H9 (cell line): ENCODE measurements at regions not wholly inside any gene's neighbourhood (a gene's known extent, or its start where the extent isn't known, plus 50 kb on each side); places are given as distances from the start of the nearest gene placed in this dataset.

Experiments
- DNase-seq: peaks from one replicate; pipeline ENCODE4 v3.0.0-alpha.2; 2017
- H2AFZ ChIP-seq: one replicate; pipeline ENCODE4 v1.6.1; 2013; ENCODE audit warnings: mild to moderate bottlenecking, low read length, control low read depth, moderate library complexity
- H2AK5ac ChIP-seq: 2 replicates; pipeline ENCODE4 v1.6.1; 2013; ENCODE audit warnings: low read length, control low read depth, mixed read lengths; ENCODE audit not compliant: insufficient read length
- H2BK120ac ChIP-seq: one replicate; pipeline ENCODE4 v1.6.1; 2013; ENCODE audit warnings: low read depth, mild to moderate bottlenecking, low read length, control low read depth, inconsistent platforms; ENCODE audit not compliant: poor library complexity, severe bottlenecking
- H2BK12ac ChIP-seq: 2 replicates; pipeline ENCODE4 v1.6.1; 2013; ENCODE audit warnings: low read length, control low read depth, mixed read lengths, low read depth; ENCODE audit not compliant: insufficient read length
- H2BK15ac ChIP-seq: 2 replicates; pipeline ENCODE4 v1.6.1; 2013; ENCODE audit warnings: low read depth, low read length, control low read depth
- H2BK20ac ChIP-seq: one replicate; pipeline ENCODE4 v1.6.1; 2013; ENCODE audit warnings: low read depth, mild to moderate bottlenecking, low read length, control low read depth, inconsistent platforms; ENCODE audit not compliant: poor library complexity, severe bottlenecking
- H2BK5ac ChIP-seq: 2 replicates; pipeline ENCODE4 v1.6.1; 2013; ENCODE audit warnings: low read length, control low read depth, mixed read lengths; ENCODE audit not compliant: insufficient read length
- H3K14ac ChIP-seq: 2 replicates; pipeline ENCODE4 v1.6.1; 2013; ENCODE audit warnings: low read length, control low read depth; ENCODE audit not compliant: insufficient read depth
- H3K18ac ChIP-seq: 2 replicates; pipeline ENCODE4 v1.6.1; 2013; ENCODE audit warnings: low read depth, mild to moderate bottlenecking, mixed read lengths, low read length, control low read depth; ENCODE audit not compliant: insufficient read length
- H3K23ac ChIP-seq: 2 replicates; pipeline ENCODE4 v1.6.1; 2013; ENCODE audit warnings: low read length, control low read depth, mixed read lengths, low read depth; ENCODE audit not compliant: insufficient read length
- H3K23me2 ChIP-seq: 2 replicates; pipeline ENCODE4 v1.6.1; 2013; ENCODE audit warnings: low read depth, mild to moderate bottlenecking, mixed read lengths, low read length, control low read depth; ENCODE audit not compliant: insufficient read length, poor library complexity, severe bottlenecking
- H3K27ac ChIP-seq: 2 replicates; pipeline ENCODE4 v1.5.1; 2013; ENCODE audit warnings: low read length, control low read depth, mixed read lengths, low read depth; ENCODE audit not compliant: insufficient read length
- H3K27me3 ChIP-seq: 2 replicates; pipeline ENCODE4 v1.6.1; 2013; ENCODE audit warnings: low read length, control low read depth, inconsistent platforms; ENCODE audit not compliant: insufficient read depth
- H3K4ac ChIP-seq: 2 replicates; pipeline ENCODE4 v1.6.1; 2013; ENCODE audit warnings: low read depth, mild to moderate bottlenecking, control low read depth, inconsistent platforms, low read length, moderate library complexity
- H3K4me1 ChIP-seq: 2 replicates; pipeline ENCODE4 v1.6.1; 2013; ENCODE audit warnings: low read length, control low read depth, inconsistent platforms; ENCODE audit not compliant: insufficient read depth
- H3K4me2 ChIP-seq: 2 replicates; pipeline ENCODE4 v1.6.1; 2013; ENCODE audit warnings: low read length, control low read depth, mixed read lengths; ENCODE audit not compliant: insufficient read length, insufficient read depth
- H3K56ac ChIP-seq: 2 replicates; pipeline ENCODE4 v1.6.1; 2013; ENCODE audit warnings: low read depth, mild to moderate bottlenecking, mixed read lengths, low read length, control low read depth; ENCODE audit not compliant: insufficient read length
- H3K79me1 ChIP-seq: 2 replicates; pipeline ENCODE4 v1.6.1; 2013; ENCODE audit warnings: low read depth, mild to moderate bottlenecking, moderate library complexity, low read length, control low read depth, inconsistent platforms; ENCODE audit not compliant: insufficient read depth, poor library complexity, severe bottlenecking
- H3K79me2 ChIP-seq: 2 replicates; pipeline ENCODE4 v1.6.1; 2013; ENCODE audit warnings: low read length, control low read depth, inconsistent platforms; ENCODE audit not compliant: insufficient read depth
- H3K9ac ChIP-seq: 2 replicates; pipeline ENCODE4 v1.6.1; 2013; ENCODE audit warnings: low read length, control low read depth, mixed read lengths; ENCODE audit not compliant: insufficient read length; ENCODE audit errors: extremely low read depth
- H3K9me3 ChIP-seq: one replicate; pipeline ENCODE4 v1.6.1; 2013; ENCODE audit warnings: low read depth, low read length, inconsistent platforms; ENCODE audit not compliant: control insufficient read depth
- H3T11ph ChIP-seq: one replicate; pipeline ENCODE4 v1.6.1; 2013; ENCODE audit warnings: mild to moderate bottlenecking, low read length, control low read depth, inconsistent platforms
- H4K20me1 ChIP-seq: one replicate; pipeline ENCODE4 v1.6.1; 2013; ENCODE audit not compliant: control insufficient read depth, insufficient read length, insufficient read depth
- H4K5ac ChIP-seq: 2 replicates; pipeline ENCODE4 v1.6.1; 2013; ENCODE audit warnings: low read depth, mild to moderate bottlenecking, mixed read lengths, low read length, control low read depth; ENCODE audit not compliant: insufficient read length
- H4K8ac ChIP-seq: replicated peaks from 2 replicates; pipeline ENCODE4 v1.6.1; 2013; ENCODE audit warnings: low read length, control low read depth, mixed read lengths, low read depth; ENCODE audit not compliant: insufficient read length
- H4K91ac ChIP-seq: 2 replicates; pipeline ENCODE4 v1.6.1; 2013; ENCODE audit warnings: low read depth, mild to moderate bottlenecking, moderate library complexity, mixed read lengths, low read length, control low read depth; ENCODE audit not compliant: insufficient read length
- H3K27ac Mint-ChIP-seq, 3 experiments: 2 replicates in 2 of 3; 3 replicates in 1 of 3; pipeline ENCODE4 v1.8.0; 2020 to 2021; ENCODE audit warnings: mixed read lengths in 3 of 3, mild to moderate bottlenecking in 1 of 3, moderate library complexity in 1 of 3
- H3K27me3 Mint-ChIP-seq: 2 replicates; pipeline ENCODE4 v1.8.0; 2021; ENCODE audit warnings: low read depth, mild to moderate bottlenecking, moderate library complexity, mixed read lengths
- H3K36me3 Mint-ChIP-seq, 3 experiments: 2 replicates in 2 of 3; 3 replicates in 1 of 3; pipeline ENCODE4 v1.8.0; 2020 to 2021; ENCODE audit warnings: low read depth in 3 of 3, mixed read lengths in 3 of 3; ENCODE audit not compliant: insufficient read depth in 1 of 3
- H3K4me1 Mint-ChIP-seq, 2 experiments: 2 replicates each; pipeline ENCODE4 v1.8.0; 2020; ENCODE audit warnings: mixed read lengths in 2 of 2
- H3K4me3 Mint-ChIP-seq, 2 experiments: 2 replicates in 1 of 2; 3 replicates in 1 of 2; pipeline ENCODE4 v1.8.0; 2020 to 2021; ENCODE audit warnings: mild to moderate bottlenecking in 2 of 2, mixed read lengths in 2 of 2, moderate library complexity in 1 of 2
- H3K9me3 Mint-ChIP-seq, 2 experiments: 2 replicates in 1 of 2; 3 replicates in 1 of 2; pipeline ENCODE4 v1.8.0; 2020; ENCODE audit warnings: mild to moderate bottlenecking in 2 of 2, mixed read lengths in 2 of 2, moderate library complexity in 1 of 2
- CTCF ChIP-seq: fragments of 200-600 bp; sonication (generic); conservative IDR thresholded peaks from 3 replicates; pipeline ENCODE4 v1.8.0; 2021; ENCODE audit warnings: antibody characterized with exemption, mild to moderate bottlenecking
- WGBS: extraction: QIAGEN DNeasy Blood & Tissue Kit; methylation state at CpG from one replicate; pipeline ENCODE4 v1.1.7; 2013; ENCODE audit warnings: missing lambda C conversion rate, low lambda C conversion rate, mixed read lengths; ENCODE audit not compliant: insufficient read length; ENCODE audit errors: extremely low coverage; 5-methylcytosine and 5-hydroxymethylcytosine counted together

GRCh38 chrX:28351801-28352200 lies 235.4 kb upstream of the IL1RAPL1 start:
- DNase-seq, result no peak
- Histone ChIP-seq H3K14ac (no peak overlapping the region), H3K18ac (no peak overlapping the region), H3K27me3 (no peaks in the 10 kb centered on the region), H3K79me2 (no peaks in the 10 kb centered on the region), H4K91ac (no peak overlapping the region), H2AK5ac (no peak overlapping the region), H2AFZ (no peak overlapping the region), H3K9ac (no peak overlapping the region), H3K27ac (no peak overlapping the region), H3K56ac (no peak overlapping the region), H2BK120ac (no peak overlapping the region), H2BK5ac (no peak overlapping the region), H3K23me2 (no peaks in the 10 kb centered on the region), H3K4ac (no peak overlapping the region), H3K4me2 (no peak overlapping the region), H4K20me1 (no peaks in the 10 kb centered on the region), H2BK15ac (no peak overlapping the region), H4K8ac (no peak overlapping the region), H3K4me1 (no peaks in the 10 kb centered on the region), H3K79me1 (no peaks in the 10 kb centered on the region), H3T11ph (no peak overlapping the region), H3K9me3 (no peaks in the 10 kb centered on the region), H4K5ac (no peak overlapping the region), H2BK12ac (no peak overlapping the region), H2BK20ac (no peak overlapping the region), H3K23ac (no peak overlapping the region)
- Mint-ChIP-seq H3K27ac (no peak overlapping the region), H3K4me1 (peaks cover 4 to 13% of the 10 kb centered on the region in 2 experiments; a peak in 3 of 4 replicates), H3K9me3 (peaks cover 0 to 44% of the 10 kb centered on the region in 2 experiments; a peak in 3 of 5 replicates), H3K4me3 (no peak overlapping the region), H3K27me3 (peaks cover 1% of the 10 kb centered on the region), H3K36me3 (no peaks in the 10 kb centered on the region; a peak in 1 of 7 replicates)
- TF ChIP-seq CTCF, result no peak
- no CpG with 5 or more reads among the region's 3 CpGs for WGBS
